WTC11 (cell line): ENCODE measurements at regions not wholly inside any gene's neighbourhood (a gene's known extent, or its start where the extent isn't known, plus 50 kb on each side); places are given as distances from the start of the nearest gene placed in this dataset.

Experiments
- ATAC-seq: fragments of 200-7000 bp; cut with Tn5 transposase; 2 replicates; pipeline ENCODE4 v1.10.0; 2021; ENCODE audit warnings: mild to moderate bottlenecking, moderate library complexity
- CTCF ChIA-PET: fragments of 300-600 bp; sonication (Branson Sonifier 250); formaldehyde crosslinking; loops from one replicate; lab custom pipeline; 2021; ENCODE audit warnings: antibody characterized with exemption; lab: Charles Lee
- POLR2A ChIA-PET: fragments of 350-600 bp; sonication (Branson Sonifier 250); formaldehyde crosslinking; loops from one replicate; lab custom pipeline; 2021; ENCODE audit warnings: antibody characterized with exemption; lab: Charles Lee
- DNase-seq: peaks from one replicate; pipeline ENCODE4 v3.0.0; 2021; ENCODE audit warnings: low spot score
- H3K27ac Mint-ChIP-seq: 2 replicates; pipeline ENCODE4 v1.8.0; 2021; ENCODE audit warnings: mixed read lengths
- H3K27me3 Mint-ChIP-seq: 2 replicates; pipeline ENCODE4 v1.8.0; 2021; ENCODE audit warnings: low read depth, mild to moderate bottlenecking, moderate library complexity, mixed read lengths
- H3K36me3 Mint-ChIP-seq: 2 replicates; pipeline ENCODE4 v1.8.0; 2021; ENCODE audit warnings: mixed read lengths
- H3K4me1 Mint-ChIP-seq: 2 replicates; pipeline ENCODE4 v1.8.0; 2022; ENCODE audit warnings: mixed read lengths
- H3K4me3 Mint-ChIP-seq: 2 replicates; pipeline ENCODE4 v1.8.0; 2021; ENCODE audit warnings: mild to moderate bottlenecking, moderate library complexity, mixed read lengths
- H3K9me3 Mint-ChIP-seq: 2 replicates; pipeline ENCODE4 v1.8.0; 2021; ENCODE audit warnings: mixed read lengths
- AFF4 ChIP-seq: sonication (generic); formaldehyde crosslinking; IDR thresholded peaks from 2 replicates; pipeline ENCODE4 v1.8.1; 2023; ENCODE audit warnings: mild to moderate bottlenecking, missing genetic modification reagents, borderline replicate concordance
- ATF2 ChIP-seq: sonication (generic); formaldehyde crosslinking; IDR thresholded peaks from 2 replicates; pipeline ENCODE4 v1.8.1; 2022; ENCODE audit warnings: low read depth, missing genetic modification reagents, borderline replicate concordance
- CDX4 ChIP-seq: fragments of 250-450 bp; sonication (Bioruptor Pico); IDR thresholded peaks from 2 replicates; pipeline ENCODE4 v1.9.0; 2021; ENCODE audit warnings: moderate library complexity, mild to moderate bottlenecking, inconsistent platforms, borderline replicate concordance
- ELF4 ChIP-seq: sonication (generic); formaldehyde crosslinking; IDR thresholded peaks from 2 replicates; pipeline ENCODE4 v1.8.1; 2022; ENCODE audit warnings: low read depth, mild to moderate bottlenecking, moderate library complexity, missing genetic modification reagents
- FOXP1 ChIP-seq: sonication (generic); formaldehyde crosslinking; IDR thresholded peaks from 2 replicates; pipeline ENCODE4 v1.8.0; 2022; ENCODE audit warnings: missing genetic modification reagents, mild to moderate bottlenecking, moderate library complexity, borderline replicate concordance
- GTF2I ChIP-seq: fragments of 250-450 bp; sonication (Bioruptor Pico); conservative IDR thresholded peaks from 2 replicates; pipeline ENCODE4 v1.4.0; 2021; ENCODE audit warnings: mild to moderate bottlenecking
- RELA ChIP-seq: sonication (generic); formaldehyde crosslinking; IDR thresholded peaks from 2 replicates; pipeline ENCODE4 v1.8.1; 2022; ENCODE audit warnings: missing genetic modification reagents, mild to moderate bottlenecking, borderline replicate concordance
- TCF7 ChIP-seq: sonication (generic); formaldehyde crosslinking; IDR thresholded peaks from 2 replicates; pipeline ENCODE4 v1.8.0; 2022; ENCODE audit warnings: mild to moderate bottlenecking, low read depth, missing genetic modification reagents, moderate library complexity
- USF2 ChIP-seq: sonication (generic); formaldehyde crosslinking; IDR thresholded peaks from 2 replicates; pipeline ENCODE4 v1.8.1; 2023; ENCODE audit warnings: mild to moderate bottlenecking, missing genetic modification reagents, moderate library complexity
- ZNF232 ChIP-seq: sonication (generic); formaldehyde crosslinking; IDR thresholded peaks from 2 replicates; pipeline ENCODE4 v1.8.0; 2022; ENCODE audit warnings: mild to moderate bottlenecking, missing genetic modification reagents
- ZNF281 ChIP-seq: sonication (generic); formaldehyde crosslinking; IDR thresholded peaks from 2 replicates; pipeline ENCODE4 v1.8.0; 2023; ENCODE audit warnings: mild to moderate bottlenecking, missing genetic modification reagents
- ZNF317 ChIP-seq: sonication (generic); formaldehyde crosslinking; IDR thresholded peaks from 2 replicates; pipeline ENCODE4 v1.8.1; 2023; ENCODE audit warnings: low read depth, mild to moderate bottlenecking, moderate library complexity, missing genetic modification reagents, borderline replicate concordance
- ZNF396 ChIP-seq: fragments of 250-450 bp; sonication (Bioruptor Pico); IDR thresholded peaks from 2 replicates; pipeline ENCODE4 v1.8.0; 2021; ENCODE audit warnings: mild to moderate bottlenecking, moderate library complexity, borderline replicate concordance
- ZNF671 ChIP-seq: fragments of 250-450 bp; sonication (Bioruptor Pico); IDR thresholded peaks from 2 replicates; pipeline ENCODE4 v1.8.0; 2021; ENCODE audit warnings: mild to moderate bottlenecking

GRCh38 chr5:106474066-106474465 is 1196.7 kb downstream of the EFNA5 start:
- ATAC-seq, result no peak
- H3K4me3 Mint-ChIP-seq, result no peak overlapping the region
- no peaks in the 10 kb centered on the region for H3K27me3 Mint-ChIP-seq
- ChIA-PET POLR2A (no interaction called here), CTCF (no interaction called here)
- DNase-seq, result no peak
- TF ChIP-seq ELF4 (CRISPR knock-in tag) (no peak), CDX4 (CRISPR knock-in tag) (no peak), GTF2I (no peak), USF2 (CRISPR knock-in tag) (no peak), ZNF232 (CRISPR knock-in tag) (no peak)
- peaks cover 5% of the 10 kb centered on the region for H3K36me3 Mint-ChIP-seq
- H3K9me3 Mint-ChIP-seq, result peaks cover 19% of the 10 kb centered on the region
- 0 out of 2 replicates have a peak, but pooled peaks cover 3% of the 10 kb centered on the region for H3K4me1 Mint-ChIP-seq
- no peak overlapping the region for H3K27ac Mint-ChIP-seq

GRCh38 chr5:106459541-106459940 is 1211.2 kb downstream of the EFNA5 start:
- DNase-seq (no peak), ATAC-seq (no peak)
- H3K36me3 Mint-ChIP-seq, result no peaks in the 10 kb centered on the region
- H3K27ac Mint-ChIP-seq, result no peak overlapping the region
- H3K4me1 Mint-ChIP-seq, result peaks cover 8% of the 10 kb centered on the region
- no peaks in the 10 kb centered on the region for H3K27me3 Mint-ChIP-seq
- no peak overlapping the region for H3K4me3 Mint-ChIP-seq
- POLR2A ChIA-PET, result no interaction called here
- TF ChIP-seq ZNF232 (CRISPR knock-in tag) (no peak), TCF7 (CRISPR knock-in tag) (no peak), ZNF281 (no peak), FOXP1 (no peak), ZNF396 (no peak), ZNF317 (CRISPR knock-in tag) (no peak), AFF4 (no peak), GTF2I (no peak), RELA (no peak), ZNF671 (CRISPR knock-in tag) (no peak), ATF2 (no peak)
- H3K9me3 Mint-ChIP-seq, result no peaks in the 10 kb centered on the region
- CTCF ChIA-PET, result interaction anchor here (1.1 kb wide), 1 partner anchor 190 kb away, joined by 3 read pairs; no protein-coding TSS in a partner anchor
